IPS-18a (cell line): ENCODE measurements at regions not wholly inside any gene's neighbourhood (a gene's known extent, or its start where the extent isn't known, plus 50 kb on each side); places are given as distances from the start of the nearest gene placed in this dataset.

ENCODE experiments used
- H3K27ac ChIP-seq: one replicate; pipeline ENCODE4 v1.5.1; 2013; ENCODE audit warnings: low read length
- H3K27me3 ChIP-seq: one replicate; pipeline ENCODE4 v1.6.1; 2013; ENCODE audit warnings: mild to moderate bottlenecking, low read length; ENCODE audit not compliant: control insufficient read depth, insufficient read depth
- H3K36me3 ChIP-seq: one replicate; pipeline ENCODE4 v1.6.1; 2013; ENCODE audit warnings: low read depth, low read length; ENCODE audit not compliant: control insufficient read depth
- H3K4me1 ChIP-seq: one replicate; pipeline ENCODE4 v1.6.1; 2013; ENCODE audit warnings: low read depth, low read length; ENCODE audit not compliant: control insufficient read depth
- H3K4me3 ChIP-seq: one replicate; pipeline ENCODE4 v1.5.1; 2013; ENCODE audit warnings: low read length
- H3K9ac ChIP-seq: one replicate; pipeline ENCODE4 v1.6.1; 2013; ENCODE audit warnings: mild to moderate bottlenecking, low read length, moderate library complexity
- H3K9me3 ChIP-seq: one replicate; pipeline ENCODE4 v1.6.1; 2013; ENCODE audit warnings: low read depth, low read length; ENCODE audit not compliant: control insufficient read depth

- Histone ChIP-seq H3K9ac (no peak overlapping the region), H3K4me1 (no peaks in the 10 kb centered on the region), H3K27me3 (no peaks in the 10 kb centered on the region), H3K36me3 (no peaks in the 10 kb centered on the region), H3K27ac (no peak overlapping the region), H3K9me3 (peaks cover 3% of the 10 kb centered on the region), H3K4me3 (no peak overlapping the region)
Measured at GRCh38 chr2:215879331-215879730, 134.0 kb downstream of the MREG start.

GRCh38 chr2:215878476-215879063, 134.8 kb downstream of the MREG start:
- H3K27me3 ChIP-seq, result no peaks in the 10 kb centered on the region
- peaks cover 3% of the 10 kb centered on the region for H3K9me3 ChIP-seq
- H3K27ac ChIP-seq, result no peak overlapping the region
- H3K36me3 ChIP-seq, result no peaks in the 10 kb centered on the region
- H3K4me1 ChIP-seq, result no peaks in the 10 kb centered on the region
- no peak overlapping the region for H3K4me3 ChIP-seq
- H3K9ac ChIP-seq, result no peak overlapping the region

GRCh38 chr2:215876937-215877238, 136.5 kb downstream of the MREG start:
- Histone ChIP-seq H3K4me1 (no peaks in the 10 kb centered on the region), H3K27me3 (no peaks in the 10 kb centered on the region), H3K36me3 (no peaks in the 10 kb centered on the region), H3K9me3 (peaks cover 3% of the 10 kb centered on the region), H3K27ac (no peak overlapping the region), H3K4me3 (no peak overlapping the region), H3K9ac (no peak overlapping the region)

- H3K36me3 ChIP-seq, result no peaks in the 10 kb centered on the region
- no peak overlapping the region for H3K9ac ChIP-seq
- no peak overlapping the region for H3K27ac ChIP-seq
- no peaks in the 10 kb centered on the region for H3K27me3 ChIP-seq
- H3K4me3 ChIP-seq, result no peak overlapping the region
- H3K4me1 ChIP-seq, result no peaks in the 10 kb centered on the region
- H3K9me3 ChIP-seq, result peaks cover 3% of the 10 kb centered on the region
Measured at GRCh38 chr2:215876139-215876936, 137.0 kb downstream of the MREG start.

GRCh38 chr2:215874418-215874817, 138.9 kb downstream of the MREG start:
- H3K27me3 ChIP-seq, result no peaks in the 10 kb centered on the region
- H3K9me3 ChIP-seq, result peaks cover 3% of the 10 kb centered on the region
- H3K4me1 ChIP-seq, result no peaks in the 10 kb centered on the region
- no peak overlapping the region for H3K9ac ChIP-seq
- H3K4me3 ChIP-seq, result no peak overlapping the region
- no peak overlapping the region for H3K27ac ChIP-seq
- H3K36me3 ChIP-seq, result no peaks in the 10 kb centered on the region

- H3K4me1 ChIP-seq, result no peaks in the 10 kb centered on the region
- no peak overlapping the region for H3K4me3 ChIP-seq
- no peaks in the 10 kb centered on the region for H3K36me3 ChIP-seq
- no peak overlapping the region for H3K9ac ChIP-seq
- H3K9me3 ChIP-seq, result no peaks in the 10 kb centered on the region
- H3K27me3 ChIP-seq, result no peaks in the 10 kb centered on the region
- H3K27ac ChIP-seq, result no peak overlapping the region
Measured at GRCh38 chr2:215870986-215871385, 142.4 kb downstream of the MREG start.

GRCh38 chr2:215870088-215870490, 143.3 kb downstream of the MREG start:
- H3K4me1 ChIP-seq, result no peaks in the 10 kb centered on the region
- H3K27ac ChIP-seq, result no peak overlapping the region
- H3K9ac ChIP-seq, result no peak overlapping the region
- H3K27me3 ChIP-seq, result no peaks in the 10 kb centered on the region
- no peaks in the 10 kb centered on the region for H3K36me3 ChIP-seq
- no peaks in the 10 kb centered on the region for H3K9me3 ChIP-seq
- H3K4me3 ChIP-seq, result no peak overlapping the region

GRCh38 chr2:215868846-215869543, 144.4 kb downstream of the MREG start:
- Histone ChIP-seq H3K27me3 (no peaks in the 10 kb centered on the region), H3K4me1 (no peaks in the 10 kb centered on the region), H3K27ac (no peak overlapping the region), H3K36me3 (no peaks in the 10 kb centered on the region), H3K9ac (no peak overlapping the region), H3K9me3 (no peaks in the 10 kb centered on the region), H3K4me3 (no peak overlapping the region)

GRCh38 chr2:215866606-215867005, 146.7 kb downstream of the MREG start:
- no peaks in the 10 kb centered on the region for H3K4me1 ChIP-seq
- no peak overlapping the region for H3K27ac ChIP-seq
- no peak overlapping the region for H3K4me3 ChIP-seq
- no peaks in the 10 kb centered on the region for H3K27me3 ChIP-seq
- H3K36me3 ChIP-seq, result no peaks in the 10 kb centered on the region
- H3K9me3 ChIP-seq, result no peaks in the 10 kb centered on the region
- no peak overlapping the region for H3K9ac ChIP-seq

GRCh38 chr2:215863687-215864086, 149.7 kb downstream of the MREG start:
- no peaks in the 10 kb centered on the region for H3K4me1 ChIP-seq

GRCh38 chr2:215862351-215862771, 151.0 kb downstream of the MREG start:
- Histone ChIP-seq H3K4me1 (no peaks in the 10 kb centered on the region), H3K36me3 (no peaks in the 10 kb centered on the region), H3K27me3 (no peaks in the 10 kb centered on the region), H3K27ac (no peak overlapping the region), H3K9ac (no peak overlapping the region), H3K9me3 (no peaks in the 10 kb centered on the region), H3K4me3 (no peak overlapping the region)

More at GRCh38 chr2:215863687-215864086, 149.7 kb downstream of the MREG start:
- no peaks in the 10 kb centered on the region for H3K27me3 ChIP-seq
- H3K27ac ChIP-seq, result no peak overlapping the region
- H3K4me3 ChIP-seq, result no peak overlapping the region
- H3K36me3 ChIP-seq, result no peaks in the 10 kb centered on the region
- H3K9me3 ChIP-seq, result no peaks in the 10 kb centered on the region
- H3K9ac ChIP-seq, result no peak overlapping the region
